ENCODE measurements at regions not wholly inside any gene's neighbourhood (a gene's known extent, or its start where the extent isn't known, plus 50 kb on each side); places are given as distances from the start of the nearest gene placed in this dataset.

GRCh38 chr2:114231921-114232320 is 210.5 kb upstream of the DPP10 start:
- H3K4me3 ChIP-seq (ENCODE audit: insufficient read depth, low read depth, low read length), result no peak overlapping the region
- H3K36me3 ChIP-seq (ENCODE audit: control insufficient read depth, insufficient read depth, low read length), result no peaks in the 10 kb centered on the region
- H3K4me1 ChIP-seq (ENCODE audit: control insufficient read depth, insufficient read depth, low read length), result no peaks in the 10 kb centered on the region
- no peak overlapping the region for H3K27ac ChIP-seq (ENCODE audit: insufficient read depth, low read depth, low read length, poor library complexity, severe bottlenecking)
- H3K9me3 ChIP-seq (ENCODE audit: control insufficient read depth, low read length), result no peaks in the 10 kb centered on the region
- no peaks in the 10 kb centered on the region for H3K27me3 ChIP-seq (ENCODE audit: control insufficient read depth, insufficient read depth, low read length, poor library complexity, severe bottlenecking)

DNA sequence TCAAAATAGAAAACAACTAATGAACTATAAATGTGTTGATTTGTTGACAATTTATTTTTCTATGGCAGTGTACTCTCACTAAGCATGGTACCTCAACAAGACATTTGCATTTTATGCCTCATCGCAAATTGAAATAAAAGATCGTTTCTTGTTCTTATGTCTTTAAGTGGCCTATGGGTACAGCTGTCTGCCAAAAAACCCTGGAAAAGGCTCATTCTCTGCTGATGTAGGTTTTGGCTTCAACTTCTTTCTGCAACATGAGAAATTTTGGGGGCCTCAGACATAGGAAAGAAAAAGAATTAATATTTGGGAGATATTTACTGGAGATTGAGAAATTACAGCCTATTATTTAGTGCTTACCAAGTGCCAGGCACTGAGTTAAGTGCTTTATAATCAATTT is 205.1 kb upstream of the DPP10 start:
- WGBS, 2 experiments, result 90 to 98% methylated on average over 2 of the region's 2 CpGs
- no peaks in the 10 kb centered on the region for H3K4me1 ChIP-seq (ENCODE audit: control insufficient read depth, insufficient read depth, low read length)
- no peaks in the 10 kb centered on the region for H3K27me3 ChIP-seq (ENCODE audit: control insufficient read depth, insufficient read depth, low read length, poor library complexity, severe bottlenecking)
- H3K4me3 ChIP-seq (ENCODE audit: insufficient read depth, low read depth, low read length), result no peak overlapping the region
- no peaks in the 10 kb centered on the region for H3K9me3 ChIP-seq (ENCODE audit: control insufficient read depth, low read length)
- no peak overlapping the region for H3K27ac ChIP-seq (ENCODE audit: insufficient read depth, low read depth, low read length, poor library complexity, severe bottlenecking)
- H3K36me3 ChIP-seq (ENCODE audit: control insufficient read depth, insufficient read depth, low read length), result no peaks in the 10 kb centered on the region

DNA sequence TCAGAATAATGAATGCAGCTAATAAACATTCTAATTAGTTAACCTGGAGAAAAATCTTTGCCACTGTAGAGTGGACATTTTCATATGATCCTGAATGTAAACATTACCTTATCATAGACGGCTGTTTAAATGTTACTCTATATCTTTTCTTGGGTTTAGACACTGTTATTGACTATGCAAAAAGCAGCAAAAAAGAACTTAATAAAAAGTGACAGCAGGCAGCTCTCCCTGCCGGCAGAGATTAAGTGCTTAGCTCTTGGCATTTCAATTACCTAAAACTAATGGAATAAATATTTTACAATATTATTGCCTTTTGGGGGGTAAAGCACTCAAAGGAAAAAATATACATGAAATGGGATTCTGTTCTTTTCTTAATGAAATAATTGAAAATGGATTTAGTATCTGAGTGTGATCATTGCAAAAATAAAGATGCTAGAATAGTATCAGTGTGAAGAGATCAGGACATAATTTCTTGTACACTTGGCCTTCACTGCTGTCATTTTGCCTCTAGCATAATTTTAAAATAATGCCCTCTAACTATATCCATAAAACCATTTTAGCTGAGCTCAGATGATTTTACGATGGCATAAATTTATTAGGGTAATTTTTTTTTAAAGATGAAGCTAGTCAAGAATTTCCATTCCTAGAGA is 203.4 kb upstream of the DPP10 start:
- H3K4me1 ChIP-seq (ENCODE audit: control insufficient read depth, insufficient read depth, low read length), result no peaks in the 10 kb centered on the region
- no peaks in the 10 kb centered on the region for H3K36me3 ChIP-seq (ENCODE audit: control insufficient read depth, insufficient read depth, low read length)
- no peak overlapping the region for H3K27ac ChIP-seq (ENCODE audit: insufficient read depth, low read depth, low read length, poor library complexity, severe bottlenecking)
- no peaks in the 10 kb centered on the region for H3K27me3 ChIP-seq (ENCODE audit: control insufficient read depth, insufficient read depth, low read length, poor library complexity, severe bottlenecking)
- H3K9me3 ChIP-seq (ENCODE audit: control insufficient read depth, low read length), result no peaks in the 10 kb centered on the region
- H3K4me3 ChIP-seq (ENCODE audit: insufficient read depth, low read depth, low read length), result no peak overlapping the region
- WGBS, 2 experiments, result 91% methylated on average over 3 of the region's 3 CpGs; no CpG with 5 or more reads in 1 of the 2 experiments

DNA sequence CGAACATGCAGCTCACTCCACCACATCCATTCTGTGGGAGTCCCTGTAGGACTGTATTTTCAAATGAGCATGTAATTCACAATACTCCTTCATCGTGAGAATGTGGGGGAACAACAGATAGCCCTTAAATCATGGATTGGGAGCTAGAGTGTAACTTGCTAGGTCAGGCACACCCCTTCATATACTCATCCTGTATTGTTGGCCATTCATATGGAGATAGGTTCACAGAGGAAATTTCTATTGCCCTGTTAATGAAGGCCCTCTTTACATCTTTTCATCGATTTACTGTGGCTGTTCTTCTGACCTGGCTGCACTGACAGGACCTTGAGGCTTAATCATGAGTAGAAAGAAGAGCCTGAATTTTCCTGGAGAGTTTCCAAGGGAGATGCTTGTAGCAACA is 193.8 kb upstream of the DPP10 start:
- no peaks in the 10 kb centered on the region for H3K9me3 ChIP-seq (ENCODE audit: control insufficient read depth, low read length)
- no peaks in the 10 kb centered on the region for H3K27me3 ChIP-seq (ENCODE audit: control insufficient read depth, insufficient read depth, low read length, poor library complexity, severe bottlenecking)
- H3K4me1 ChIP-seq (ENCODE audit: control insufficient read depth, insufficient read depth, low read length), result peaks cover 5% of the 10 kb centered on the region
- no peak overlapping the region for H3K27ac ChIP-seq (ENCODE audit: insufficient read depth, low read depth, low read length, poor library complexity, severe bottlenecking)
- H3K4me3 ChIP-seq (ENCODE audit: insufficient read depth, low read depth, low read length), result no peak overlapping the region
- no peaks in the 10 kb centered on the region for H3K36me3 ChIP-seq (ENCODE audit: control insufficient read depth, insufficient read depth, low read length)
- 75 to 78% methylated on average over 3 of the region's 3 CpGs for WGBS, 2 experiments

DNA sequence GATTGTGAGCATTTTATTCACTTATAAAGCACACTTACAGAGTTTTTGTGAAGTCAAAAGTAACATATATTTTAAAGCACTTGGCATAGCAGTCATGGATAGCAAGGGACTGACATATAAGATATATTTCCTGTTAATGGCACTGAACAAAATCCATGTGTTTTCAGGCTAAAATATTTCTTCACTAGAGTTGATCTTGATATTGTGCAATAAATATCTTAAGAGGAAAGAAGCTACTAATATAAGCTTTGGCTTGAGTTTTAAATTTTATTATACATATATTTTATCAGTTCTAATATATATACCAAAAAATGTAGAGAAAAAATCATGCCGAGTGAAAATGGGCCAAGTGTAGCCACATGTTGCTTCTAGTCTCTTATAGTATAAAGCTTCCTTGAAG is 189.7 kb upstream of the DPP10 start:
- WGBS, 2 experiments, result 100% methylated on average over 1 of the region's 1 CpG; no CpG with 5 or more reads in 1 of the 2 experiments
- Histone ChIP-seq H3K36me3 (ENCODE audit: control insufficient read depth, insufficient read depth, low read length) (no peaks in the 10 kb centered on the region), H3K27me3 (ENCODE audit: control insufficient read depth, insufficient read depth, low read length, poor library complexity, severe bottlenecking) (no peaks in the 10 kb centered on the region)

DNA sequence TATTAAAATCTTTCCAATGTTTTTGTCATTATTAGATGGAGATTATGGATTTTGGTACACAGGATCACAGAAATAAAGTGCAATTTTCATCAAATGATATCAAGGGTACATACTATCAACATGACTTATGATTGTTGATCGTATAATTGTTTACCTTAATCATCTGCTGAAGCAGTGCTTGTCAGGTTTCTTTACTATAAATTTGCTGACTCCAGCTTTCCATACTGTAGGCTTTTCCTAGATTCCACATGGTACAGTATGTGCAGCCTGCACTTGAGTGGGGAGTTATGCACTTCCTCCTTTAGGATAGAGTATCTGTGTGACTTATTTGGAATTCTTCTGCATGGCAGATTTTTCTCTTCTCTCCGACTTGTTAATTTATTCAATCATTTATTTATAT is 187.6 kb upstream of the DPP10 start:
- Histone ChIP-seq H3K27me3 (ENCODE audit: control insufficient read depth, insufficient read depth, low read length, poor library complexity, severe bottlenecking) (no peaks in the 10 kb centered on the region), H3K4me1 (ENCODE audit: control insufficient read depth, insufficient read depth, low read length) (no peaks in the 10 kb centered on the region), H3K36me3 (ENCODE audit: control insufficient read depth, insufficient read depth, low read length) (no peaks in the 10 kb centered on the region), H3K9me3 (ENCODE audit: control insufficient read depth, low read length) (no peaks in the 10 kb centered on the region), H3K27ac (ENCODE audit: insufficient read depth, low read depth, low read length, poor library complexity, severe bottlenecking) (no peak overlapping the region), H3K4me3 (ENCODE audit: insufficient read depth, low read depth, low read length) (no peak overlapping the region)
- 100% methylated on average over 1 of the region's 2 CpGs; no CpG with 5 or more reads in 1 of the 2 experiments for WGBS, 2 experiments

More for the DNA sequence above, 189.7 kb upstream of the DPP10 start:
- Histone ChIP-seq H3K9me3 (ENCODE audit: control insufficient read depth, low read length) (no peaks in the 10 kb centered on the region), H3K4me3 (ENCODE audit: insufficient read depth, low read depth, low read length) (no peak overlapping the region), H3K4me1 (ENCODE audit: control insufficient read depth, insufficient read depth, low read length) (no peaks in the 10 kb centered on the region), H3K27ac (ENCODE audit: insufficient read depth, low read depth, low read length, poor library complexity, severe bottlenecking) (no peak overlapping the region)

DNA sequence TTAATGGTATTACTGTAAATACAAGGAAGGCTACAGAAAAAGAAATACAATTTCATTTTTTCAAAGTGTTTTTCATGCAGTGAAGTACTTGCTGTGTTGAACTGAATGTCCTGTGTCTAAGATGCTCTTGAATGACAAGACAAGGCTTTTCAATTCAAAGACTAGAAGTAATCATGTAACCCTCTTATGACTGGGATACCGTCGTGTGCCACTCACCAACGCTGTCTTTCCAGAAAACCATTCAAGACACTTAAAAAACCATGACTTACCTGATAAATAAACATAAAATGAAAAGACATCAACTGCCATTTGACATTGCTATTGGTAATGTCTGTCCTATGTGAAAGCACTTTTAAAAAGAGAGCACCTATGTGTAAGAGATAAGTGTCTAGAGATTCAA is 183.1 kb upstream of the DPP10 start:
- Histone ChIP-seq H3K36me3 (ENCODE audit: control insufficient read depth, insufficient read depth, low read length) (no peaks in the 10 kb centered on the region), H3K27ac (ENCODE audit: insufficient read depth, low read depth, low read length, poor library complexity, severe bottlenecking) (no peak overlapping the region), H3K4me3 (ENCODE audit: insufficient read depth, low read depth, low read length) (no peak overlapping the region), H3K27me3 (ENCODE audit: control insufficient read depth, insufficient read depth, low read length, poor library complexity, severe bottlenecking) (no peaks in the 10 kb centered on the region), H3K4me1 (ENCODE audit: control insufficient read depth, insufficient read depth, low read length) (no peaks in the 10 kb centered on the region), H3K9me3 (ENCODE audit: control insufficient read depth, low read length) (no peaks in the 10 kb centered on the region)
- WGBS, 2 experiments, result 96 to 100% methylated on average over 3 of the region's 3 CpGs

DNA sequence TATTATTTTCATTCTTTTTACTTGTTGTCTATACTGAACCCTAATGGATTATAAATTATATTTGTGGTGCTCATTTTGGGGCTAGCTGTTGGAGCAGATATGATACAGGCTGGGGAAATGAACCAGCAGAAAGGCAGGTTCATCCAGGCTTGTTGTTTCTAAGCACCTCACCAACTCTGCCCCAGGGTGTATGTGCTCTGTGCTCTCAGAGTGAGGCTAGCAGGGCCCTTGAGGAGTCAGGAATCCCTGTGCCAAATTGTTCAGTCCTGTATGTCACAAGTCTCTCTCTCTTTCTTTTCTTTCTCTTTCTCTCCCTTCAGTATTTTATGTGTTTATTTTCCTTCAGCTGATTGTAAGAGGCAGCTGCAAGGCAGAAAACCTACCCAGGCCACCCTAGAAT is 181.1 kb upstream of the DPP10 start:
- Histone ChIP-seq H3K9me3 (ENCODE audit: control insufficient read depth, low read length) (no peaks in the 10 kb centered on the region), H3K4me3 (ENCODE audit: insufficient read depth, low read depth, low read length) (no peak overlapping the region), H3K27me3 (ENCODE audit: control insufficient read depth, insufficient read depth, low read length, poor library complexity, severe bottlenecking) (no peaks in the 10 kb centered on the region), H3K27ac (ENCODE audit: insufficient read depth, low read depth, low read length, poor library complexity, severe bottlenecking) (no peak overlapping the region), H3K36me3 (ENCODE audit: control insufficient read depth, insufficient read depth, low read length) (no peaks in the 10 kb centered on the region), H3K4me1 (ENCODE audit: control insufficient read depth, insufficient read depth, low read length) (no peaks in the 10 kb centered on the region)

DNA sequence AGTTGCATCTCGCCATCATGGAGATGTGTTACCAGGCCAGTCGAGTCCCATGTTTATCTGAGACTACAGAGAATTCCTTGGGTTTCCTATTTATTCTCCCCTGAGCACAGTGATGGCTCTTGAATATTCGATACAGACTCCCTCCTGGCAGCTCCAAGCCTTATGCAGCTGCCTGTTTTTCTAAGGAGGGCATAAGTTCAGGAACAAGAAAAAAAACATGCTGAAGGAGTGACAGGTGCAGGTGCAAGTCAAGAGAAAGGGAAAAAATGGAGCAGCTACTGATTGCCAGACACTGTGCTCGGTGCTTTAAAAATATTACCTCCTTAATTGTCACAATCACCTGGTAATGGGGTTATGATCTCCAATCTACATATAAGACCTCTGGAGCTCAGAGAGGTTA is 177.2 kb upstream of the DPP10 start:
- Histone ChIP-seq H3K27ac (ENCODE audit: insufficient read depth, low read depth, low read length, poor library complexity, severe bottlenecking) (no peak overlapping the region), H3K36me3 (ENCODE audit: control insufficient read depth, insufficient read depth, low read length) (no peaks in the 10 kb centered on the region), H3K27me3 (ENCODE audit: control insufficient read depth, insufficient read depth, low read length, poor library complexity, severe bottlenecking) (no peaks in the 10 kb centered on the region), H3K4me3 (ENCODE audit: insufficient read depth, low read depth, low read length) (no peak overlapping the region), H3K4me1 (ENCODE audit: control insufficient read depth, insufficient read depth, low read length) (no peaks in the 10 kb centered on the region), H3K9me3 (ENCODE audit: control insufficient read depth, low read length) (no peaks in the 10 kb centered on the region)
- WGBS, 2 experiments, result 87 to 94% methylated on average over 4 of the region's 4 CpGs

- Histone ChIP-seq H3K27ac (ENCODE audit: insufficient read depth, low read depth, low read length, poor library complexity, severe bottlenecking) (no peak overlapping the region), H3K27me3 (ENCODE audit: control insufficient read depth, insufficient read depth, low read length, poor library complexity, severe bottlenecking) (no peaks in the 10 kb centered on the region), H3K36me3 (ENCODE audit: control insufficient read depth, insufficient read depth, low read length) (no peaks in the 10 kb centered on the region), H3K4me1 (ENCODE audit: control insufficient read depth, insufficient read depth, low read length) (no peaks in the 10 kb centered on the region), H3K4me3 (ENCODE audit: insufficient read depth, low read depth, low read length) (no peak overlapping the region), H3K9me3 (ENCODE audit: control insufficient read depth, low read length) (no peaks in the 10 kb centered on the region)
These were observed 167.5 kb upstream of the DPP10 start for GRCh38 chr2:114274957-114275356.

- no peak overlapping the region for H3K4me3 ChIP-seq (ENCODE audit: insufficient read depth, low read depth, low read length)
- no peak overlapping the region for H3K27ac ChIP-seq (ENCODE audit: insufficient read depth, low read depth, low read length, poor library complexity, severe bottlenecking)
- H3K9me3 ChIP-seq (ENCODE audit: control insufficient read depth, low read length), result no peaks in the 10 kb centered on the region
- no peaks in the 10 kb centered on the region for H3K36me3 ChIP-seq (ENCODE audit: control insufficient read depth, insufficient read depth, low read length)
- WGBS, 2 experiments, result 100% methylated on average over 1 of the region's 2 CpGs
- no peaks in the 10 kb centered on the region for H3K4me1 ChIP-seq (ENCODE audit: control insufficient read depth, insufficient read depth, low read length)
- no peaks in the 10 kb centered on the region for H3K27me3 ChIP-seq (ENCODE audit: control insufficient read depth, insufficient read depth, low read length, poor library complexity, severe bottlenecking)
These were observed 161.3 kb upstream of the DPP10 start for GRCh38 chr2:114281188-114281587.

Data from ectodermal cell (in vitro differentiated cells).